Fibroblast of skin of right quadriceps (primary cell): ENCODE measurements at regions not wholly inside any gene's neighbourhood (a gene's known extent, or its start where the extent isn't known, plus 50 kb on each side); places are given as distances from the start of the nearest gene placed in this dataset.

Experiments
- DNase-seq: peaks from one replicate; pipeline ENCODE4 v3.0.0-alpha.2; 2013

GRCh38 chr15:70315431-70315830 is 217.7 kb upstream of the TLE3 start:
- no peak for DNase-seq

GRCh38 chr15:70314688-70315087 is 217.0 kb upstream of the TLE3 start:
- DNase-seq, result no peak

- no peak for DNase-seq
Observed at GRCh38 chr15:70314018-70314354, 216.3 kb upstream of the TLE3 start.

- no peak for DNase-seq
Observed at GRCh38 chr15:70313099-70314017, 215.6 kb upstream of the TLE3 start.

GRCh38 chr15:70311821-70312220 is 214.1 kb upstream of the TLE3 start:
- DNase-seq, result no peak

GRCh38 chr15:70309716-70310115 is 212.0 kb upstream of the TLE3 start:
- DNase-seq, result no peak

GRCh38 chr15:70308735-70309434 is 211.2 kb upstream of the TLE3 start:
- no peak for DNase-seq

- DNase-seq, result no peak
Observed at GRCh38 chr15:70308011-70308734, 210.5 kb upstream of the TLE3 start.

GRCh38 chr15:70306582-70306981 is 208.9 kb upstream of the TLE3 start:
- no peak for DNase-seq

- no peak for DNase-seq
Observed at GRCh38 chr15:70306081-70306480, 208.4 kb upstream of the TLE3 start.

GRCh38 chr15:70303981-70304380 is 206.3 kb upstream of the TLE3 start:
- DNase-seq, result no peak

GRCh38 chr15:70302360-70302759 is 204.6 kb upstream of the TLE3 start:
- DNase-seq, result no peak

- no peak for DNase-seq
Observed at GRCh38 chr15:70301396-70301795, 203.7 kb upstream of the TLE3 start.

- no peak for DNase-seq
Observed at GRCh38 chr15:70299931-70300869, 202.5 kb upstream of the TLE3 start.

GRCh38 chr15:70297465-70298058 is 199.8 kb upstream of the TLE3 start:
- DNase-seq, result no peak

GRCh38 chr15:70294731-70295305 is 197.1 kb upstream of the TLE3 start:
- DNase-seq, result no peak

- no peak for DNase-seq
Observed at GRCh38 chr15:70293591-70294470, 196.1 kb upstream of the TLE3 start.

- no peak for DNase-seq
Observed at GRCh38 chr15:70293138-70293537, 195.4 kb upstream of the TLE3 start.

- no peak for DNase-seq
Observed at GRCh38 chr15:70292076-70292760, 194.5 kb upstream of the TLE3 start.
